ENCODE measurements at regions not wholly inside any gene's neighbourhood (a gene's known extent, or its start where the extent isn't known, plus 50 kb on each side); places are given as distances from the start of the nearest gene placed in this dataset.

DNA sequence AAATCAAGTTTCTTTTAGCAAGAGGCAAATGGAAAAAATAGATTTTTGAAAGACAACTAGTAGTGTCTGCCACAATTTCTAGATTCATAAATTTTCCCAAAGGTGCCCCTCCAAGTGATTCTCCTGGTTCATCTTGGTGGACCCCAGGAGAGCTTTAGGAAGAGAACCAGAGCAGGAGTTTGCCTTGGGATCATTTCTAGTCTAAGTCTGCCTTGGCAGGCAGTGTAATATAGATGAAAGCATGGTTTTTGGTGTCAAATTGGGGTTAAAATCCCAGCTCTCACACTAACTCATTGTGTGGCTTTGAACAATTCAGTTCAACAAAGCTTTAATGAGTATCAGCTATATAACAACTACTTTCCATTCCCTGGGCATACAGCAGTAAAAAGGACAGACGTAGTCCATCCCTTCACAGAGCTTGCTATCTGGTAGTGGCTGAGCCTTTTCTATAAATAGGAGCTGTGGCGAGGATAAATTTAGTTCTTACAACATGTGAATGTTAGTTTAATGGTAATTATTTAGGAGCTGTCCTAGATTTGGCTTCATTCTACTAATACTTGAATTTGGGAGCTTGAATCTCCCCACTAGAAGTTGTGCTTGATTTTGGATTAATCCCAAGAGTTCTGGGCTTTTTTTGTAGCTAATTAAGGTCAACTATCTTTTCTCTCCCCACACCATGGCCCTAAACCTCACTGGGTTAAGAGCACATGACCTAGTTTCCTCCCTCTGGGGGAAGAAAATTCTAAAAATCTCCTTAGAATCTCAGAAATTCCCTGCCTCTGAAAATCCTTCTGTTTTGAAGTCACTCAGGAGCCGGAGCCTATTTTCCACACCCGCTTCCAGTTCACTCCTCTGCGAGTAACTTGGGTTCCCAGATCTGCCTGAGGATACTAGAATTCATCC is 197.8 kb downstream of the PCSK1 start:
- no peak overlapping the region for H2AFZ ChIP-seq (ENCODE audit: low read depth, low read length)

More for the DNA sequence above, 197.8 kb downstream of the PCSK1 start:
- H3K9me3 ChIP-seq (replicated peaks; ENCODE audit: control insufficient read depth, insufficient read depth, low read length), result no peaks in the 10 kb centered on the region
- dilution Hi-C loops (cut with MboI; ENCODE audit: extremely low pct_ligation_motif_present, low sequenced_read_pairs) (no loop called here), intact Hi-C loops (cut with micrococcal nuclease) (no loop called here)
- H3K27ac ChIP-seq (ENCODE audit: insufficient read depth, low read depth, low read length), result no peak overlapping the region
- no peaks in the 10 kb centered on the region for H3K36me3 ChIP-seq (ENCODE audit: control insufficient read depth in 2 of 2, extremely low read depth in 1 of 2, insufficient read depth in 2 of 2, low read length in 2 of 2)
- no peaks in the 10 kb centered on the region for H3K9me1 ChIP-seq (replicated peaks; ENCODE audit: control insufficient read depth, extremely low read depth, insufficient read depth, low read length)
- H3K9ac ChIP-seq (replicated peaks; ENCODE audit: extremely low read depth, insufficient read depth, low read length), result no peak overlapping the region
- CTCF ChIA-PET, result interaction anchor here (0.7 to 1.4 kb wide), 4 partner anchors 9 to 102 kb away, joined by 3 read pairs; no protein-coding TSS in a partner anchor
- DNase-seq (ENCODE audit: low read depth, low spot score) (no peak), FAIRE-seq (no peak)
- H3K4me1 ChIP-seq (ENCODE audit: control insufficient read depth, extremely low read depth, insufficient read depth, low read length), result no peaks in the 10 kb centered on the region
- BruUV-seq (replicated peaks), result no TSS peak
- TF ChIP-seq MYC (IDR thresholded peaks at IDR 0.05; ENCODE audit: low read depth, low read length), result no peak
- TF ChIP-seq, protein P1, sequence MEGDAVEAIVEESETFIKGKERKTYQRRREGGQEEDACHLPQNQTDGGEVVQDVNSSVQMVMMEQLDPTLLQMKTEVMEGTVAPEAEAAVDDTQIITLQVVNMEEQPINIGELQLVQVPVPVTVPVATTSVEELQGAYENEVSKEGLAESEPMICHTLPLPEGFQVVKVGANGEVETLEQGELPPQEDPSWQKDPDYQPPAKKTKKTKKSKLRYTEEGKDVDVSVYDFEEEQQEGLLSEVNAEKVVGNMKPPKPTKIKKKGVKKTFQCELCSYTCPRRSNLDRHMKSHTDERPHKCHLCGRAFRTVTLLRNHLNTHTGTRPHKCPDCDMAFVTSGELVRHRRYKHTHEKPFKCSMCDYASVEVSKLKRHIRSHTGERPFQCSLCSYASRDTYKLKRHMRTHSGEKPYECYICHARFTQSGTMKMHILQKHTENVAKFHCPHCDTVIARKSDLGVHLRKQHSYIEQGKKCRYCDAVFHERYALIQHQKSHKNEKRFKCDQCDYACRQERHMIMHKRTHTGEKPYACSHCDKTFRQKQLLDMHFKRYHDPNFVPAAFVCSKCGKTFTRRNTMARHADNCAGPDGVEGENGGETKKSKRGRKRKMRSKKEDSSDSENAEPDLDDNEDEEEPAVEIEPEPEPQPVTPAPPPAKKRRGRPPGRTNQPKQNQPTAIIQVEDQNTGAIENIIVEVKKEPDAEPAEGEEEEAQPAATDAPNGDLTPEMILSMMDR (IDR thresholded peaks at IDR 0.05; ENCODE audit: extremely low read depth in 1 of 2, insufficient read depth in 1 of 2, low read depth in 1 of 2, low read length in 2 of 2), result no peak
- no peak for TF ChIP-seq EZH2 (IDR thresholded peaks at IDR 0.05; ENCODE audit: borderline replicate concordance, low read depth, low read length, severe bottlenecking)
- TF ChIP-seq JUN (IDR thresholded peaks at IDR 0.05; ENCODE audit: borderline replicate concordance, insufficient read depth, insufficient read length, low read depth), result no peak
- TF ChIP-seq, protein P2, sequence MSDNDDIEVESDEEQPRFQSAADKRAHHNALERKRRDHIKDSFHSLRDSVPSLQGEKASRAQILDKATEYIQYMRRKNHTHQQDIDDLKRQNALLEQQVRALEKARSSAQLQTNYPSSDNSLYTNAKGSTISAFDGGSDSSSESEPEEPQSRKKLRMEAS (IDR thresholded peaks at IDR 0.05; ENCODE audit: insufficient read depth, insufficient read length), result no peak
- TF ChIP-seq POLR2A (IDR thresholded peaks at IDR 0.05; ENCODE audit: low read depth, low read length), result no peak
- no peak for TF ChIP-seq POLR2AphosphoS5 (IDR thresholded peaks at IDR 0.05; ENCODE audit: insufficient read depth, low read depth, low read length)
- TF ChIP-seq GATA2 (IDR thresholded peaks at IDR 0.05; ENCODE audit: insufficient read depth, insufficient read length, low read depth, low read length), result no peak
- no peak for TF ChIP-seq FOS (IDR thresholded peaks at IDR 0.05; ENCODE audit: borderline replicate concordance, insufficient read depth, low read length)
- H4K20me1 ChIP-seq (replicated peaks; ENCODE audit: control insufficient read depth, extremely low read depth, insufficient read depth, low read length), result no peaks in the 10 kb centered on the region
- H3K4me3 ChIP-seq (replicated peaks in 1 of 3; ENCODE audit: insufficient read depth in 1 of 3, low read depth in 1 of 3, low read length in 3 of 3), result no peak overlapping the region
- H3K4me2 ChIP-seq (ENCODE audit: insufficient read depth, low read length), result no peak overlapping the region
- H3K79me2 ChIP-seq (ENCODE audit: control insufficient read depth, insufficient read depth, low read length), result no peaks in the 10 kb centered on the region
- POLR2A ChIA-PET, result no interaction called here
- H3K27me3 ChIP-seq (ENCODE audit: control insufficient read depth in 2 of 2, insufficient read depth in 2 of 2, low read length in 2 of 2), result no peaks in the 10 kb centered on the region
